NCI-H446 treated with DMSO at 0.1 percent for 48 hours (cell line): ENCODE measurements at regions not wholly inside any gene's neighbourhood (a gene's known extent, or its start where the extent isn't known, plus 50 kb on each side); places are given as distances from the start of the nearest gene placed in this dataset.
"Not testable (repeated sequence)": the region's sequence is repeated elsewhere in the genome, so short reads cannot be mapped to it uniquely, and the experiment has no call there.

Experiments used
- DNase-seq: peaks from one replicate; lab custom pipeline; 2025; lab: John Stamatoyannopoulos, UW

- DNase-seq, result no peak
These were observed 1652.4 kb upstream of the TMEFF2 start for GRCh38 chr2:193847130-193847529.

- DNase-seq, result no peak
These were observed 1650.9 kb upstream of the TMEFF2 start for GRCh38 chr2:193845604-193846003.

GRCh38 chr2:193843675-193844074 lies 1648.9 kb upstream of the TMEFF2 start:
- DNase-seq, result no peak

GRCh38 chr2:193841384-193842150 lies 1646.8 kb upstream of the TMEFF2 start:
- no peak for DNase-seq

GRCh38 chr2:193837111-193837738 lies 1642.5 kb upstream of the TMEFF2 start:
- DNase-seq, result no peak

- DNase-seq, result not testable (repeated sequence)
These were observed 1641.8 kb upstream of the TMEFF2 start for GRCh38 chr2:193836424-193837006.

GRCh38 chr2:193833895-193834294 lies 1639.2 kb upstream of the TMEFF2 start:
- DNase-seq, result not testable (repeated sequence)

GRCh38 chr2:193824474-193824873 lies 1629.7 kb upstream of the TMEFF2 start:
- no peak for DNase-seq

- no peak for DNase-seq
These were observed 1624.2 kb upstream of the TMEFF2 start for GRCh38 chr2:193818801-193819499.

- DNase-seq, result no peak
These were observed 1621.3 kb upstream of the TMEFF2 start for GRCh38 chr2:193816008-193816407.

- no peak for DNase-seq
These were observed 1615.8 kb upstream of the TMEFF2 start for GRCh38 chr2:193810533-193810932.

- no peak for DNase-seq
These were observed 1614.1 kb upstream of the TMEFF2 start for GRCh38 chr2:193808877-193809276.

GRCh38 chr2:193806088-193806774 lies 1611.5 kb upstream of the TMEFF2 start:
- DNase-seq, result no peak

- no peak for DNase-seq
These were observed 1602.1 kb upstream of the TMEFF2 start for GRCh38 chr2:193796847-193797246.

- DNase-seq, result no peak
These were observed 1599.2 kb upstream of the TMEFF2 start for GRCh38 chr2:193793914-193794313.

- no peak for DNase-seq
These were observed 1588.9 kb upstream of the TMEFF2 start for GRCh38 chr2:193783681-193784080.

GRCh38 chr2:193778293-193778692 lies 1583.6 kb upstream of the TMEFF2 start:
- DNase-seq, result no peak

- DNase-seq, result no peak
These were observed 1582.3 kb upstream of the TMEFF2 start for GRCh38 chr2:193776988-193777387.

- DNase-seq, result no peak
These were observed 1579.4 kb upstream of the TMEFF2 start for GRCh38 chr2:193774166-193774565.

GRCh38 chr2:193751299-193751698 lies 1556.6 kb upstream of the TMEFF2 start:
- no peak for DNase-seq

- no peak for DNase-seq
These were observed 1554.8 kb upstream of the TMEFF2 start for GRCh38 chr2:193749485-193749884.

- no peak for DNase-seq
These were observed 1548.4 kb upstream of the TMEFF2 start for GRCh38 chr2:193743089-193743488.
